Chondrocyte (in vitro differentiated cells): ENCODE measurements at regions not wholly inside any gene's neighbourhood (a gene's known extent, or its start where the extent isn't known, plus 50 kb on each side); places are given as distances from the start of the nearest gene placed in this dataset.
A peak's percentile ranks its signal among the peaks of the same experiment; 100 is the strongest.

Source experiments
- DNase-seq: peaks from one replicate; pipeline ENCODE4 v3.0.0; 2021; ENCODE audit warnings: mixed read lengths, low spot score
- H3K27ac Mint-ChIP-seq: one replicate; pipeline ENCODE4 v1.8.0; 2021; ENCODE audit warnings: mild to moderate bottlenecking, moderate library complexity, mixed read lengths; ENCODE audit not compliant: unreplicated experiment
- H3K27me3 Mint-ChIP-seq: 2 replicates; pipeline ENCODE4 v1.8.0; 2021; ENCODE audit warnings: low read depth, mixed read lengths
- H3K36me3 Mint-ChIP-seq: 2 replicates; pipeline ENCODE4 v1.8.0; 2021; ENCODE audit warnings: low read depth, mixed read lengths
- H3K4me1 Mint-ChIP-seq: 2 replicates; pipeline ENCODE4 v1.8.0; 2021; ENCODE audit warnings: low read depth, mild to moderate bottlenecking, mixed read lengths
- H3K4me3 Mint-ChIP-seq: one replicate; pipeline ENCODE4 v1.8.0; 2021; ENCODE audit warnings: mild to moderate bottlenecking, moderate library complexity, mixed read lengths; ENCODE audit not compliant: unreplicated experiment
- H3K9me3 Mint-ChIP-seq: 2 replicates; pipeline ENCODE4 v1.8.0; 2021; ENCODE audit warnings: low read depth, mixed read lengths
- TF ChIP-seq, protein P1 (sequence below): fragments of 200-600 bp; sonication (generic); IDR thresholded peaks from 2 replicates; pipeline ENCODE4 v1.5.0; 2021; ENCODE audit warnings: antibody characterized with exemption, mild to moderate bottlenecking, moderate library complexity

DNA sequence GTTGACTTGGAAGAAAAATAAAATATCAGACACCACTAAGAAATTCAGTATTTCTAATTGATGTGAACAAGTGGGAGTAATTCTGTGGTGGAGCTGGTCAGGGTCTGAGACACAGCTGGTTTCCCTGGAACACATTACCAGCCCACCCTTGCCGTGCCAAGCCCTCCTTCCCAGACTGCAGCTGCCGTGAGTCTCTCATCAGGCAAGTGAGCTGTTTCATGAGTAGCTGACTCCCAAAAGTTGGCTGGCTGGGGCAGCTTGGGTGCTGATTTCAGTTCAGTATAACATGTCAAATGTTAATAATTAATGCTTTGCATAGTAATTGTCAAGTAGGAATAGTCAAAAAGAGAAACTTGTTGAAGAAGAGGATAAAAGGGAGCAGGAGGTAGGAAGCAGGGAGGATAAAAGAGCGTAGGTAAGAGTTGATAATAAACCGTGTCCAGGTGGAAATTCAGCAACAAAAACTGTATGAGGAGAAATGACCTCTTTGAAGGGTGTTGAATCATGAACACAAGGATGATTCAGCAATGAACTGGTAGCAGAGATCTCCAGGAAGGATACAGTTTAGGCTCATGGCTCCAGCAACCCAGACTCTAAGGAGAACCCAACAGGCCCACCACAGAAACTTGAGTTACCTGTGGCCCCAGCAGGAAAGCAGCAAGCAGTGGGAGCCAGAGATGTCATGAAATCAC, 110.9 kb upstream of the SSTR4 start:
- TF ChIP-seq, protein P1, sequence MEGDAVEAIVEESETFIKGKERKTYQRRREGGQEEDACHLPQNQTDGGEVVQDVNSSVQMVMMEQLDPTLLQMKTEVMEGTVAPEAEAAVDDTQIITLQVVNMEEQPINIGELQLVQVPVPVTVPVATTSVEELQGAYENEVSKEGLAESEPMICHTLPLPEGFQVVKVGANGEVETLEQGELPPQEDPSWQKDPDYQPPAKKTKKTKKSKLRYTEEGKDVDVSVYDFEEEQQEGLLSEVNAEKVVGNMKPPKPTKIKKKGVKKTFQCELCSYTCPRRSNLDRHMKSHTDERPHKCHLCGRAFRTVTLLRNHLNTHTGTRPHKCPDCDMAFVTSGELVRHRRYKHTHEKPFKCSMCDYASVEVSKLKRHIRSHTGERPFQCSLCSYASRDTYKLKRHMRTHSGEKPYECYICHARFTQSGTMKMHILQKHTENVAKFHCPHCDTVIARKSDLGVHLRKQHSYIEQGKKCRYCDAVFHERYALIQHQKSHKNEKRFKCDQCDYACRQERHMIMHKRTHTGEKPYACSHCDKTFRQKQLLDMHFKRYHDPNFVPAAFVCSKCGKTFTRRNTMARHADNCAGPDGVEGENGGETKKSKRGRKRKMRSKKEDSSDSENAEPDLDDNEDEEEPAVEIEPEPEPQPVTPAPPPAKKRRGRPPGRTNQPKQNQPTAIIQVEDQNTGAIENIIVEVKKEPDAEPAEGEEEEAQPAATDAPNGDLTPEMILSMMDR, result no peak
- H3K4me1 Mint-ChIP-seq, result peaks cover 39% of the 10 kb centered on the region
- no peaks in the 10 kb centered on the region for H3K9me3 Mint-ChIP-seq
- H3K27ac Mint-ChIP-seq, result no peak overlapping the region
- no peaks in the 10 kb centered on the region for H3K27me3 Mint-ChIP-seq
- no peak overlapping the region for H3K4me3 Mint-ChIP-seq
- no peaks in the 10 kb centered on the region for H3K36me3 Mint-ChIP-seq
- no peak for DNase-seq

DNA sequence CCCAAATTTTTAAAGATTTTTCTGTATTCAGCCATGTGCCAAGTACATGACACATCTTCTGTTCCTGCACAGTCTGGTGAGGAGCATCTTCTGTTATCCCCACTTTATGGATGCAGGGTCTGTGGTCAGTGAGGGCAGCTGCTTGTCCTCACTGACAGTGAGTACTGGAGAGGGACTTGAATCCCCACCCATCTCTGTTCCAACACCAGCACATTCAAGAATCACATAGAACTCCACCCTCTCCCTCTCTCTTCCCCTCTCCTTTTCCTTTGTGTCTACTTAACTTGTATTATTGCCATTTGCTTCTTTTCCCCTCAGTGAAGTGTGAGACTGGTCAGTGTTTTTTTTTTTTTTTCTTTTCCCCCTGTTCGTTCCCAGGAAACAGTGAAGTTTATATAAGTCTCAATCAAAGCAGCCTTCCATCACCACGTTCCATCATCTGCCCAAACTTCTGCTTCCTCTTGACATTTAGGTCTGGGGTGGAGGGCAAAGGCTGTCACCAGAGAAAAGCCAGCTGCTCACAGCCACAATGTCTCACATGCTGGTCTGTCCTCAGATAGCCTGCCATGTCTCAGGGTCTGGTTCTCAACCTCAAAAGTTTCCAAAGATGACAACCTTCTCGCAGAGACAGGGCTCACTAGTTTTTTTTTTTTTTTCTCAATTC, 110.0 kb upstream of the SSTR4 start:
- Mint-ChIP-seq H3K36me3 (no peaks in the 10 kb centered on the region), H3K27ac (peak overlapping the region; percentile 41), H3K9me3 (no peaks in the 10 kb centered on the region), H3K27me3 (no peaks in the 10 kb centered on the region), H3K4me3 (no peak overlapping the region), H3K4me1 (peaks cover 37% of the 10 kb centered on the region)
- DNase-seq, result no peak
- TF ChIP-seq, protein P1, result no peak

DNA sequence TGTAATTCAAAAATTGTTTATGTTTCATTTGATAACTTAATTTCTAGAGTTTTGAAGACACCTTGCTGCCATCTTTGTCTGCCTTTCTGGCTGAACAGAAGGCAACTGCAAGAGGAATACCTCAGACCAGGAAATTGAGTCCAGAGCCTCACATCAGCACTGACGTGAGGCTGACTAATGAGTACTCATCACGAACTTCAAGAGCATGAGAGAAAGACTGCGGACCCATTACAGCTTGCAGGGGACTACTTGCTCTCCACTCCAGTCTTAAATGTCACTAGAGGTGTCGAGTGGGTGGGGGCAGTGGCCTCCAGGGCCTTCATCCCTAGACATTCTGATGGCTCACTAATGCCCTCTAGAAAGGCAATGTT, 109.5 kb upstream of the SSTR4 start:
- DNase-seq, result no peak
- Mint-ChIP-seq H3K27ac (no peak overlapping the region), H3K4me3 (no peak overlapping the region), H3K36me3 (no peaks in the 10 kb centered on the region), H3K9me3 (no peaks in the 10 kb centered on the region), H3K27me3 (no peaks in the 10 kb centered on the region), H3K4me1 (peaks cover 36% of the 10 kb centered on the region)
- TF ChIP-seq, protein P1, result no peak

DNA sequence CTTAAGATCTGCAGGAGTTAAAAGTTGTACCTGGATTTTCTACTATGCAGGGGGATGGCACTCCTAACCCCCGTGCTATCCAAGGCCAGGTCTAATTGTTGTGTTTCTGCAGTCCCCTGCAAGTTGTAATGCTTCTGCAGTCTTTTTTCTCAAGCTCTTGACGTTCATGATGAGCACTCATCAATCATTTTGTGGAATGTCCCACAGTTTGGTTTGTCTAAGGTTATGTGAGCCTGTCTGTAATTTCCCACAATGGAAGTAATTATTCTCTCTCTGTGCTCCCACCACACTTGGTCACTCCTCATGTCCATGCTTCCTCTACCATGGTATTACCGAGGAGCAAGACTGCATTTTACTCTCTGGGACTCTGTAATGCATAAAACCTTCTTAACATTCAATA, 107.6 kb upstream of the SSTR4 start:
- DNase-seq, result no peak
- Mint-ChIP-seq H3K4me1 (peaks cover 17% of the 10 kb centered on the region), H3K4me3 (no peak overlapping the region), H3K27ac (no peak overlapping the region), H3K9me3 (no peaks in the 10 kb centered on the region), H3K27me3 (no peaks in the 10 kb centered on the region), H3K36me3 (no peaks in the 10 kb centered on the region)
- TF ChIP-seq, protein P1, result no peak

DNA sequence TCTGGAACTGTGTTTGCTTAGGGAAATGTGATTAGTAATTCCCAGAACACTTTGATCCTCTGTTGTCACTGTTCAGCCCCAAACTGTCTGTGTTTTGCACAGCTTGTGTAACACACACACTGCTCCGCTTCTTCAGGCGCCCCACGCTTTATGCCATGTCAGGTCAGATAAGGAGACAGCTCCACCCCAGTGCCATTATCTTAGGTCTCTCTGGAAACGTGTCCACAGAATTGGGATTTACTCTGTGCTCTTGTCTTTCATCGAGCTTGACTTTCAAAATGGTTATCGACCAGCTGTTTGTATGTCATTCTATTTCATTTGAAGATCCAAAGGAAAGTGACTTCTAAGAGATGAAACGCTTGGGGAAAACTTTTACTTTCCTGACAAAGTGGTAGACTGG, 106.4 kb upstream of the SSTR4 start:
- H3K4me1 Mint-ChIP-seq, result peaks cover 21% of the 10 kb centered on the region
- H3K27ac Mint-ChIP-seq, result no peak overlapping the region
- no peaks in the 10 kb centered on the region for H3K9me3 Mint-ChIP-seq
- H3K36me3 Mint-ChIP-seq, result no peaks in the 10 kb centered on the region
- DNase-seq, result no peak
- no peaks in the 10 kb centered on the region for H3K27me3 Mint-ChIP-seq
- H3K4me3 Mint-ChIP-seq, result no peak overlapping the region
- TF ChIP-seq, protein P1, result no peak
